GM23338 (cell line): ENCODE measurements at regions not wholly inside any gene's neighbourhood (a gene's known extent, or its start where the extent isn't known, plus 50 kb on each side); places are given as distances from the start of the nearest gene placed in this dataset.

Experiments
- ATAC-seq: fragments of 200-7000 bp; cut with Tn5 transposase; 3 replicates; pipeline ENCODE4 v1.9.1; 2020
- DNase-seq: peaks from one replicate; pipeline ENCODE4 v3.0.0-alpha.2; 2015; ENCODE audit warnings: low spot score
- H2AFZ ChIP-seq: fragments of 200-600 bp; sonication (generic); 2 replicates; pipeline ENCODE4 v1.8.0; 2016; ENCODE audit warnings: antibody characterized with exemption, mild to moderate bottlenecking, moderate library complexity
- H3F3A ChIP-seq: fragments of 200-600 bp; sonication (generic); replicated peaks from 2 replicates; pipeline ENCODE4 v1.8.0; 2017; ENCODE audit warnings: antibody characterized with exemption, mixed run types, low read depth
- H3K27ac ChIP-seq: fragments of 200-600 bp; sonication (generic); 2 replicates; pipeline ENCODE4 v1.6.1; 2016; ENCODE audit warnings: low read depth
- H3K27me3 ChIP-seq: fragments of 200-600 bp; sonication (generic); 2 replicates; pipeline ENCODE4 v1.8.0; 2016; ENCODE audit warnings: mild to moderate bottlenecking, mixed run types, moderate library complexity; ENCODE audit not compliant: insufficient read depth
- H3K36me3 ChIP-seq: fragments of 200-600 bp; sonication (generic); 2 replicates; pipeline ENCODE4 v1.8.0; 2016; ENCODE audit warnings: mild to moderate bottlenecking; ENCODE audit not compliant: insufficient read depth
- H3K4me1 ChIP-seq: fragments of 200-600 bp; sonication (generic); 2 replicates; pipeline ENCODE4 v1.8.0; 2016; ENCODE audit warnings: mild to moderate bottlenecking, moderate library complexity; ENCODE audit not compliant: insufficient read depth
- H3K4me2 ChIP-seq: fragments of 200-600 bp; sonication (generic); 2 replicates; pipeline ENCODE4 v1.7.1; 2017; ENCODE audit warnings: mixed run types
- H3K4me3 ChIP-seq: fragments of 200-600 bp; sonication (generic); 2 replicates; pipeline ENCODE4 v1.6.1; 2016; ENCODE audit warnings: mixed run types
- H3K79me2 ChIP-seq: fragments of 200-600 bp; sonication (generic); replicated peaks from 2 replicates; pipeline ENCODE4 v1.8.0; 2017; ENCODE audit warnings: mild to moderate bottlenecking; ENCODE audit not compliant: insufficient read depth
- H3K9me2 ChIP-seq: fragments of 200-600 bp; sonication (generic); 2 replicates; pipeline ENCODE4 v1.8.0; 2017; ENCODE audit not compliant: insufficient read depth
- H4K20me1 ChIP-seq: fragments of 200-600 bp; sonication (generic); replicated peaks from 2 replicates; pipeline ENCODE4 v1.8.0; 2017; ENCODE audit warnings: mild to moderate bottlenecking; ENCODE audit not compliant: insufficient read depth
- H3K27ac Mint-ChIP-seq: 2 replicates; pipeline ENCODE4 v1.8.0; 2020; ENCODE audit warnings: inconsistent platforms, mild to moderate bottlenecking, moderate library complexity, mixed read lengths
- H3K27me3 Mint-ChIP-seq: 3 replicates; pipeline ENCODE4 v1.8.0; 2022; ENCODE audit warnings: low read depth, mild to moderate bottlenecking, moderate library complexity, mixed read lengths, inconsistent platforms; ENCODE audit not compliant: insufficient read depth, poor library complexity
- H3K36me3 Mint-ChIP-seq: 3 replicates; pipeline ENCODE4 v1.8.0; 2021; ENCODE audit warnings: low read depth, mild to moderate bottlenecking, inconsistent platforms, moderate library complexity, mixed read lengths
- H3K4me1 Mint-ChIP-seq: 3 replicates; pipeline ENCODE4 v1.8.0; 2020; ENCODE audit warnings: mild to moderate bottlenecking, inconsistent platforms, mixed read lengths
- H3K4me3 Mint-ChIP-seq: 3 replicates; pipeline ENCODE4 v1.8.0; 2021; ENCODE audit warnings: moderate library complexity, mild to moderate bottlenecking, inconsistent platforms, mixed read lengths
- H3K9me3 Mint-ChIP-seq: 3 replicates; pipeline ENCODE4 v1.8.0; 2020; ENCODE audit warnings: moderate library complexity, mild to moderate bottlenecking, inconsistent platforms, mixed read lengths
- CREB1 ChIP-seq: fragments of 250-450 bp; sonication (Bioruptor Pico); IDR thresholded peaks from 2 replicates; pipeline ENCODE4 v1.5.0; 2020; ENCODE audit warnings: low read depth, mild to moderate bottlenecking, moderate library complexity
- EZH2 ChIP-seq: fragments of 200-600 bp; sonication (generic); IDR thresholded peaks from one replicate; pipeline ENCODE4 v1.8.0; 2017; ENCODE audit warnings: antibody characterized with exemption, mild to moderate bottlenecking, low read depth; ENCODE audit not compliant: unreplicated experiment
- EZH2phosphoT487 ChIP-seq: fragments of 200-600 bp; sonication (generic); IDR thresholded peaks from one replicate; pipeline ENCODE4 v1.8.1; 2018; ENCODE audit warnings: antibody characterized with exemption; ENCODE audit not compliant: unreplicated experiment
- JUNB ChIP-seq: IDR thresholded peaks from one replicate; pipeline ENCODE4 v1.6.1; 2016; ENCODE audit warnings: antibody characterized with exemption; ENCODE audit not compliant: unreplicated experiment
- NANOG ChIP-seq: IDR thresholded peaks from 2 replicates; pipeline ENCODE4 v1.6.1; 2016; ENCODE audit warnings: antibody characterized with exemption, borderline replicate concordance
- POLR2AphosphoS5 ChIP-seq: IDR thresholded peaks from 2 replicates; pipeline ENCODE4 v1.6.1; 2016; ENCODE audit warnings: antibody characterized with exemption, low read depth
- STAT1 ChIP-seq: IDR thresholded peaks from one replicate; pipeline ENCODE4 v1.6.1; 2016; ENCODE audit warnings: antibody characterized with exemption; ENCODE audit not compliant: unreplicated experiment
- ZNF114 ChIP-seq: fragments of 250-450 bp; sonication (Bioruptor Pico); IDR thresholded peaks from 2 replicates; pipeline ENCODE4 v1.5.0; 2020; ENCODE audit warnings: mild to moderate bottlenecking, moderate library complexity
- ZNF331 ChIP-seq: fragments of 250-450 bp; sonication (Bioruptor Pico); IDR thresholded peaks from 2 replicates; pipeline ENCODE4 v1.5.0; 2020; ENCODE audit warnings: low read depth, mild to moderate bottlenecking, moderate library complexity
- TF ChIP-seq, protein P1 (sequence below), 2 experiments: fragments of 200-600 bp in 1 of 2; sonication (generic) in 1 of 2; conservative IDR thresholded peaks; 2 replicates each; pipeline versions ENCODE4 v1.5.1 to v1.6.1; 2016 to 2017; ENCODE audit warnings: antibody characterized with exemption in 2 of 2, low read depth in 2 of 2, mild to moderate bottlenecking in 2 of 2, moderate library complexity in 1 of 2
- TF ChIP-seq, protein P2 (sequence below): fragments of 250-450 bp; sonication (Bioruptor Pico); IDR thresholded peaks from 2 replicates; pipeline ENCODE4 v1.5.0; 2020; ENCODE audit warnings: mild to moderate bottlenecking, moderate library complexity
- TF ChIP-seq, protein P3 (sequence below): IDR thresholded peaks from 2 replicates; pipeline ENCODE4 v1.6.1; 2016; ENCODE audit warnings: antibody characterized with exemption

DNA sequence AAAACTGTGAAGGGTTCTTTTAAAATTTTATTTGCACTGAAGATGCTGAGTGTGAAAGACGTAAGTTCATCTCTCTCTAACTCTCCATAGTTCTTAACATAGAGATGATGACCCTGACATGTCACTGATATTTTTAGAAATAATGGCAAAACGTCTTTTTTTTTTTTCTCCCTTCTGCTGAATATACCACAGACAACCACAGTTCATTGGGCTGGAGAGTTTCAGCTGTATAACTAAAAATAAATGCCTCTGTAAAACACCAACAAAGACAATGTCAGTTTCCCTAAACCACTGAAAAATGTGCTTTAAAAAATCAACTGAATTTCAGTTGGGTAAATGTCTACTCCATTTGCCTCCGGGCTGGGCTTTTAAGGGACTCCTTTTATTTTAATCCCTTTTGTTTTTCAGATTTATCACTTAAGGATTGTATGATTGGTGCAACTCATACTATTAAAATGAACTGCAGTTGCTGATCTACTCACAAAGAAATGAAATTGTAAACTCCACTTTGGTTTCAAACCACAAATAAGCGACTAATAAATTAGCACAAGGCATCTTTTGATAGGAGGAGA lies 830.9 kb upstream of the WWC1 start (continued):
- TF ChIP-seq, protein P1, sequence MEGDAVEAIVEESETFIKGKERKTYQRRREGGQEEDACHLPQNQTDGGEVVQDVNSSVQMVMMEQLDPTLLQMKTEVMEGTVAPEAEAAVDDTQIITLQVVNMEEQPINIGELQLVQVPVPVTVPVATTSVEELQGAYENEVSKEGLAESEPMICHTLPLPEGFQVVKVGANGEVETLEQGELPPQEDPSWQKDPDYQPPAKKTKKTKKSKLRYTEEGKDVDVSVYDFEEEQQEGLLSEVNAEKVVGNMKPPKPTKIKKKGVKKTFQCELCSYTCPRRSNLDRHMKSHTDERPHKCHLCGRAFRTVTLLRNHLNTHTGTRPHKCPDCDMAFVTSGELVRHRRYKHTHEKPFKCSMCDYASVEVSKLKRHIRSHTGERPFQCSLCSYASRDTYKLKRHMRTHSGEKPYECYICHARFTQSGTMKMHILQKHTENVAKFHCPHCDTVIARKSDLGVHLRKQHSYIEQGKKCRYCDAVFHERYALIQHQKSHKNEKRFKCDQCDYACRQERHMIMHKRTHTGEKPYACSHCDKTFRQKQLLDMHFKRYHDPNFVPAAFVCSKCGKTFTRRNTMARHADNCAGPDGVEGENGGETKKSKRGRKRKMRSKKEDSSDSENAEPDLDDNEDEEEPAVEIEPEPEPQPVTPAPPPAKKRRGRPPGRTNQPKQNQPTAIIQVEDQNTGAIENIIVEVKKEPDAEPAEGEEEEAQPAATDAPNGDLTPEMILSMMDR (conservative IDR thresholded peaks at IDR 0.05; ENCODE audit: low read depth in 2 of 2): no peak
- TF ChIP-seq POLR2AphosphoS5: no peak

DNA sequence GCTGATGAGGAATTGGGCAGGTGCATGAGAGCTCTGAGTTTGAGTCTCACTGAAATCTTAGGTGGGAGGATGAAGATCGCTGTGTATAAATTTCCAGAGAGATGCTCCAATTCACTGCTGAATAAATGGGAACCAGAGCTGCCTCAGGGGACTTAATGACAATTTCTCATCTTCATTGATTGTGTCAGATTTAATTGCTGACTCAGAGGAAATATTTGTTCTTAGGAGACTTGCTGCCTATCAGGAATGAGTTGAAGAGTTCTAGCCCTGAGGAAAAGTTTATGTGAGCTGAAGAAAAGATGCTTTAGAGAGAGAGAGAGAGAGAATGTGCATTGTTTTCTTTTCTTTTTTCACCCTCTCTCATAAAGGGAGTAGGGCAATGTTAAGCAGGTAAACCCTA lies 827.5 kb upstream of the WWC1 start:
- Mint-ChIP-seq H3K27me3 (no peaks in the 10 kb centered on the region), H3K4me3 (no peak overlapping the region), H3K9me3 (peaks cover 7% of the 10 kb centered on the region; the same call in 2 of the 3 replicates), H3K36me3 (no peaks in the 10 kb centered on the region; the same call in 2 of the 3 replicates), H3K4me1 (no peaks in the 10 kb centered on the region; the same call in 2 of the 3 replicates), H3K27ac (no peak overlapping the region)
- H3K4me2 ChIP-seq: no peak overlapping the region
- no peak overlapping the region for H3K4me3 ChIP-seq
- no peaks in the 10 kb centered on the region for H3K79me2 ChIP-seq
- no peak overlapping the region for H3K27ac ChIP-seq
- no peaks in the 10 kb centered on the region for H4K20me1 ChIP-seq
- H3K4me1 ChIP-seq: peaks cover 5% of the 10 kb centered on the region; the same call in 1 of the 2 replicates
- no peak for DNase-seq
- no peaks in the 10 kb centered on the region for H3F3A ChIP-seq
- no peak overlapping the region for H2AFZ ChIP-seq
- H3K27me3 ChIP-seq: no peaks in the 10 kb centered on the region
- no peaks in the 10 kb centered on the region for H3K36me3 ChIP-seq
- no peak for ATAC-seq
- H3K9me2 ChIP-seq: no peaks in the 10 kb centered on the region; the same call in 1 of the 2 replicates
- TF ChIP-seq ZNF114 (CRISPR knock-in tag): no peak
- no peak for TF ChIP-seq STAT1
- TF ChIP-seq POLR2AphosphoS5: no peak
- no peak for TF ChIP-seq EZH2
- no peak for TF ChIP-seq EZH2phosphoT487
- no peak for TF ChIP-seq JUNB
- TF ChIP-seq NANOG: no peak
- TF ChIP-seq ZNF331 (CRISPR knock-in tag): no peak
- no peak for TF ChIP-seq CREB1 (CRISPR knock-in tag)
- TF ChIP-seq, protein P2, sequence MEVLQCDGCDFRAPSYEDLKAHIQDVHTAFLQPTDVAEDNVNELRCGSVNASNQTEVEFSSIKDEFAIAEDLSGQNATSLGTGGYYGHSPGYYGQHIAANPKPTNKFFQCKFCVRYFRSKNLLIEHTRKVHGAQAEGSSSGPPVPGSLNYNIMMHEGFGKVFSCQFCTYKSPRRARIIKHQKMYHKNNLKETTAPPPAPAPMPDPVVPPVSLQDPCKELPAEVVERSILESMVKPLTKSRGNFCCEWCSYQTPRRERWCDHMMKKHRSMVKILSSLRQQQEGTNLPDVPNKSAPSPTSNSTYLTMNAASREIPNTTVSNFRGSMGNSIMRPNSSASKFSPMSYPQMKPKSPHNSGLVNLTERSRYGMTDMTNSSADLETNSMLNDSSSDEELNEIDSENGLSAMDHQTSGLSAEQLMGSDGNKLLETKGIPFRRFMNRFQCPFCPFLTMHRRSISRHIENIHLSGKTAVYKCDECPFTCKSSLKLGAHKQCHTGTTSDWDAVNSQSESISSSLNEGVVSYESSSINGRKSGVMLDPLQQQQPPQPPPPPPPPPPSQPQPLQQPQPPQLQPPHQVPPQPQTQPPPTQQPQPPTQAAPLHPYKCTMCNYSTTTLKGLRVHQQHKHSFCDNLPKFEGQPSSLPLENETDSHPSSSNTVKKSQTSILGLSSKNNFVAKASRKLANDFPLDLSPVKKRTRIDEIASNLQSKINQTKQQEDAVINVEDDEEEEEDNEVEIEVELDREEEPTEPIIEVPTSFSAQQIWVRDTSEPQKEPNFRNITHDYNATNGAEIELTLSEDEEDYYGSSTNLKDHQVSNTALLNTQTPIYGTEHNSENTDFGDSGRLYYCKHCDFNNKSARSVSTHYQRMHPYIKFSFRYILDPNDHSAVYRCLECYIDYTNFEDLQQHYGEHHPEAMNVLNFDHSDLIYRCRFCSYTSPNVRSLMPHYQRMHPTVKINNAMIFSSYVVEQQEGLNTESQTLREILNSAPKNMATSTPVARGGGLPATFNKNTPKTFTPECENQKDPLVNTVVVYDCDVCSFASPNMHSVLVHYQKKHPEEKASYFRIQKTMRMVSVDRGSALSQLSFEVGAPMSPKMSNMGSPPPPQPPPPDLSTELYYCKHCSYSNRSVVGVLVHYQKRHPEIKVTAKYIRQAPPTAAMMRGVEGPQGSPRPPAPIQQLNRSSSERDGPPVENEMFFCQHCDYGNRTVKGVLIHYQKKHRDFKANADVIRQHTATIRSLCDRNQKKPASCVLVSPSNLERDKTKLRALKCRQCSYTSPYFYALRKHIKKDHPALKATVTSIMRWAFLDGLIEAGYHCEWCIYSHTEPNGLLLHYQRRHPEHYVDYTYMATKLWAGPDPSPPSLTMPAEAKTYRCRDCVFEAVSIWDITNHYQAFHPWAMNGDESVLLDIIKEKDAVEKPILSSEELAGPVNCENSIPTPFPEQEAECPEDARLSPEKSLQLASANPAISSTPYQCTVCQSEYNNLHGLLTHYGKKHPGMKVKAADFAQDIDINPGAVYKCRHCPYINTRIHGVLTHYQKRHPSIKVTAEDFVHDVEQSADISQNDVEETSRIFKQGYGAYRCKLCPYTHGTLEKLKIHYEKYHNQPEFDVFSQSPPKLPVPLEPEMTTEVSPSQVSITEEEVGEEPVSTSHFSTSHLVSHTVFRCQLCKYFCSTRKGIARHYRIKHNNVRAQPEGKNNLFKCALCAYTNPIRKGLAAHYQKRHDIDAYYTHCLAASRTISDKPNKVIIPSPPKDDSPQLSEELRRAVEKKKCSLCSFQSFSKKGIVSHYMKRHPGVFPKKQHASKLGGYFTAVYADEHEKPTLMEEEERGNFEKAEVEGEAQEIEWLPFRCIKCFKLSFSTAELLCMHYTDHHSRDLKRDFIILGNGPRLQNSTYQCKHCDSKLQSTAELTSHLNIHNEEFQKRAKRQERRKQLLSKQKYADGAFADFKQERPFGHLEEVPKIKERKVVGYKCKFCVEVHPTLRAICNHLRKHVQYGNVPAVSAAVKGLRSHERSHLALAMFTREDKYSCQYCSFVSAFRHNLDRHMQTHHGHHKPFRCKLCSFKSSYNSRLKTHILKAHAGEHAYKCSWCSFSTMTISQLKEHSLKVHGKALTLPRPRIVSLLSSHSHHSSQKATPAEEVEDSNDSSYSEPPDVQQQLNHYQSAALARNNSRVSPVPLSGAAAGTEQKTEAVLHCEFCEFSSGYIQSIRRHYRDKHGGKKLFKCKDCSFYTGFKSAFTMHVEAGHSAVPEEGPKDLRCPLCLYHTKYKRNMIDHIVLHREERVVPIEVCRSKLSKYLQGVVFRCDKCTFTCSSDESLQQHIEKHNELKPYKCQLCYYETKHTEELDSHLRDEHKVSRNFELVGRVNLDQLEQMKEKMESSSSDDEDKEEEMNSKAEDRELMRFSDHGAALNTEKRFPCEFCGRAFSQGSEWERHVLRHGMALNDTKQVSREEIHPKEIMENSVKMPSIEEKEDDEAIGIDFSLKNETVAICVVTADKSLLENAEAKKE (CRISPR knock-in tag): no peak
- TF ChIP-seq, protein P3, sequence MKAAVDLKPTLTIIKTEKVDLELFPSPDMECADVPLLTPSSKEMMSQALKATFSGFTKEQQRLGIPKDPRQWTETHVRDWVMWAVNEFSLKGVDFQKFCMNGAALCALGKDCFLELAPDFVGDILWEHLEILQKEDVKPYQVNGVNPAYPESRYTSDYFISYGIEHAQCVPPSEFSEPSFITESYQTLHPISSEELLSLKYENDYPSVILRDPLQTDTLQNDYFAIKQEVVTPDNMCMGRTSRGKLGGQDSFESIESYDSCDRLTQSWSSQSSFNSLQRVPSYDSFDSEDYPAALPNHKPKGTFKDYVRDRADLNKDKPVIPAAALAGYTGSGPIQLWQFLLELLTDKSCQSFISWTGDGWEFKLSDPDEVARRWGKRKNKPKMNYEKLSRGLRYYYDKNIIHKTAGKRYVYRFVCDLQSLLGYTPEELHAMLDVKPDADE: no peak
- TF ChIP-seq, protein P1 (conservative IDR thresholded peaks at IDR 0.05; ENCODE audit: low read depth in 2 of 2): no peak
